ENCODE measurements at regions not wholly inside any gene's neighbourhood (a gene's known extent, or its start where the extent isn't known, plus 50 kb on each side); places are given as distances from the start of the nearest gene placed in this dataset.
A peak's percentile ranks its signal among the peaks of the same experiment; 100 is the strongest.

DNA sequence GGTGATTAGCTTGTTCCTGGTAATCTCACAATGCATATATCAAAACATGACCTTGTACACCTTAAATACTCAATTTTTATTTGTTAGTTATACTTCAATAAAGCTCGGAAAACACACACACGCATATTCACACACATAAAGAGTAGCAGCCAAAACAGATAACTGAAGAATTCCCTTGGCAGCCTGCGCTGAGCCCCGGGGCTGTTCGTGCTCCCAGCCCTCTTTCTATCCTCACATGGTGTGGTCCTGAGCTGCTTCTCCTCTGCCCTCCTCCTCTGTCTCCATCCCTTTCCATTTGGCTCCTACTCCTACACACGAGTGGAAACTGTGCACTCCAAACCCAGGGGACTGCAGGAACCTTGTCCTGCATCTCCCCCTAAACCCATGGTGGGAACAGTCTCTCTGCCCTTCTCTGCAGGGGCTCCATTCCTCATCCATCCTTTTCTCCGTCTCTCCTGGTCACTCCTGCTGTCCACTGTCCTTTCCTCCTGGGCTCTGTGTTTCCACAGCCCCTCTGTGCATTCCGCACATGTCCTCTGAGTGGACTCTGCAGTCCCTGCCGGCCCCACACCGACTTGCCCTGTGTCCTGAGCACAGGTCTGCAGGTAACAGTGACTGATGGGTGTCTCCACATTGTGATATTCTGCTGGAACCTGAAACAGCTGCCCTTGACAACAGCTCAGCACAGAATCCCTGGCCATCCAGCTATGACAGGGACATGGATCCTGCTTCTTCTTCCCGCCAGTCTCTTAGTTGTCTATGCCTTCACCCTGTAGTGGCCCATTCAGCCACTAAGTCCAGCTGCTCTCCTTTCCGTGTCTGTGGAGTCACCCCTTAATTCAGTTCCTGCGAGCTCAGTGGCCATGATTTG lies 216.8 kb upstream of the ZNF32 start:
- DNase-seq: peak; percentile 59
- Histone ChIP-seq H3K27ac (ENCODE audit: low read depth in 2 of 2, low read length in 1 of 2) (no peak overlapping the region), H3K9ac (no peak overlapping the region), H2AFZ (ENCODE audit: low read depth) (no peak overlapping the region), H3K9me3 (no peaks in the 10 kb centered on the region), H3K4me1 (ENCODE audit: control insufficient read depth in 1 of 2, insufficient read depth in 2 of 2, low read depth in 1 of 2, low read length in 1 of 2) (peaks cover 9 to 47% of the 10 kb centered on the region in 2 experiments; a peak in 3 of 4 replicates), H3K27me3 (ENCODE audit: insufficient read depth) (no peaks in the 10 kb centered on the region), H3K4me3 (ENCODE audit: low read depth in 2 of 2, low read length in 1 of 2) (no peak overlapping the region), H3K9me2 (no peaks in the 10 kb centered on the region), H3K4me2 (no peak overlapping the region), H3K36me3 (replicated peaks in 1 of 2; ENCODE audit: control insufficient read depth in 1 of 2, insufficient read depth in 2 of 2, low read length in 1 of 2) (no peaks in the 10 kb centered on the region), H3F3A (replicated peaks; ENCODE audit: insufficient read depth) (peaks cover 28% of the 10 kb centered on the region), H3K79me2 (ENCODE audit: insufficient read depth) (peaks cover 11% of the 10 kb centered on the region), H4K20me1 (ENCODE audit: insufficient read depth) (no peaks in the 10 kb centered on the region)
- 59% methylated on average over 13 of the region's 13 CpGs for WGBS (ENCODE audit: low lambda C conversion rate)
- TF ChIP-seq IRF3 (IDR thresholded peaks at IDR 0.05; ENCODE audit: low read depth, low read length): no peak
- no peak for TF ChIP-seq USF2 (IDR thresholded peaks at IDR 0.05; ENCODE audit: borderline replicate concordance, low read depth, low read length)
- no peak for TF ChIP-seq NRF1 (IDR thresholded peaks at IDR 0.05; ENCODE audit: low read depth, low read length)
- TF ChIP-seq JUND (IDR thresholded peaks at IDR 0.05): no peak
- no peak for TF ChIP-seq RFX5 (IDR thresholded peaks at IDR 0.05; ENCODE audit: low read length)
- no peak for TF ChIP-seq YY1 (IDR thresholded peaks at IDR 0.05; ENCODE audit: low read depth)
- TF ChIP-seq CHD2 (IDR thresholded peaks at IDR 0.05; ENCODE audit: low read length, partially characterized antibody): no peak
- no peak for TF ChIP-seq RXRA (IDR thresholded peaks at IDR 0.05; ENCODE audit: borderline replicate concordance, low read depth)
- TF ChIP-seq EP300 (IDR thresholded peaks at IDR 0.05; ENCODE audit: borderline replicate concordance in 1 of 2, low read depth in 1 of 2, low read length in 1 of 2): no peak
- TF ChIP-seq TAF1 (IDR thresholded peaks at IDR 0.05; ENCODE audit: borderline replicate concordance, low read depth, low read length): no peak
- TF ChIP-seq NFIC (IDR thresholded peaks at IDR 0.05; ENCODE audit: borderline replicate concordance): no peak
- no peak for TF ChIP-seq ZBTB33 (IDR thresholded peaks at IDR 0.05; ENCODE audit: borderline replicate concordance, low read depth)
- no peak for TF ChIP-seq RCOR1 (IDR thresholded peaks at IDR 0.05; ENCODE audit: low read length)
- no peak for TF ChIP-seq FOXJ3 (CRISPR knock-in tag; IDR thresholded peaks at IDR 0.05)
- no peak for TF ChIP-seq USF1 (IDR thresholded peaks at IDR 0.05; ENCODE audit: borderline replicate concordance, low read depth)
- TF ChIP-seq EZH2phosphoT487 (IDR thresholded peaks at IDR 0.05; ENCODE audit: borderline replicate concordance, low read depth): no peak
- no peak for TF ChIP-seq FOSL2 (IDR thresholded peaks at IDR 0.05; ENCODE audit: borderline replicate concordance, low read depth)
- no peak for TF ChIP-seq ELF1 (IDR thresholded peaks at IDR 0.05)
- TF ChIP-seq SIN3A (IDR thresholded peaks at IDR 0.05; ENCODE audit: borderline replicate concordance, low read depth, low read length): no peak
- no peak for TF ChIP-seq TCF12 (IDR thresholded peaks at IDR 0.05)
- ChIA-PET POLR2A (no interaction called here), CTCF (interaction anchor here (0.9 to 1.6 kb wide), 3 partner anchors 14 to 175 kb away, joined by 3 to 6 read pairs (median 3); no protein-coding TSS in a partner anchor)
